HUES64 (cell line): ENCODE measurements at regions not wholly inside any gene's neighbourhood (a gene's known extent, or its start where the extent isn't known, plus 50 kb on each side); places are given as distances from the start of the nearest gene placed in this dataset.

Experiments used
- H3K27ac ChIP-seq: 2 replicates; pipeline ENCODE4 v1.7.0; 2013; ENCODE audit warnings: low read depth, low read length, inconsistent platforms
- H3K27me3 ChIP-seq: 2 replicates; pipeline ENCODE4 v1.6.1; 2013; ENCODE audit warnings: mild to moderate bottlenecking, low read length; ENCODE audit not compliant: insufficient read depth
- H3K36me3 ChIP-seq: 2 replicates; pipeline ENCODE4 v1.6.1; 2013; ENCODE audit warnings: mild to moderate bottlenecking, low read length; ENCODE audit not compliant: insufficient read depth
- H3K4me1 ChIP-seq: 2 replicates; pipeline ENCODE4 v1.6.1; 2013; ENCODE audit warnings: mild to moderate bottlenecking, low read length, moderate library complexity; ENCODE audit not compliant: insufficient read depth
- H3K4me3 ChIP-seq: 2 replicates; pipeline ENCODE4 v1.5.1; 2013; ENCODE audit warnings: mild to moderate bottlenecking, low read length, moderate library complexity
- H3K9ac ChIP-seq: 2 replicates; pipeline ENCODE4 v1.6.1; 2013; ENCODE audit warnings: mild to moderate bottlenecking, low read depth, low read length
- H3K9me3 ChIP-seq: 2 replicates; pipeline ENCODE4 v1.6.1; 2013; ENCODE audit warnings: low read depth, low read length; ENCODE audit not compliant: insufficient read depth
- WGBS: fragments of 150-250, 120-280 bp; methylation state at CpG from one replicate; pipeline ENCODE4 v1.1.7; 2013; ENCODE audit warnings: missing lambda C conversion rate; 5-methylcytosine and 5-hydroxymethylcytosine counted together

DNA sequence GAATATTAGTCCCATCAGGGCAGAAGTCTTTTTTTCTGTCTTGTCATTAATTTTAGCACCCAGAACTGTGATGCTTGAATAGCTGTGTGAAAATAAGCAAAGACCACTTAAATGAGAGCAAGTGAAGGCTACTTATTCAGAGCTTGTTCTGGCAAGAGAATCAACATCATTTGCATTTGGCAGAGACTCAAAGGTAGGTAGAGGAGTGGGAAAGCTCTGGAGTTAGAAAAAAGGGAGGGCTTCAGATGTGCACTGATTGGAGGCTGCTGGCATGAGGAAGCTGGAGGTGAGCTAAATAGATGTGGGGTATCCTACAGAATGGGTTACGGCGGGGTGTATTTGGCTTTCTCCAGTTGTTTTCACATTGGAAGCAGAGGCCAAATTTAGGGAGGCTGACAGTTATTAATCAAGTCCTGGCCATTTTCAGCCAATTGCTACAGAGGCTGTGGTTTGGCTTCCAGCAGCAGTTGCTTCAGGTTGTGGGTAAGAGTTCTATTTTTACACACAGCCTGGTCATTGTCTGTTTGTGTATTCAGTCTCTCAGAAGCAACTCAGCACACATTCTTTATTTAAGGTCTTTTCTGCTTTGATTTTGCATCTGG is 254.3 kb downstream of the BTBD3 start:
- no peak overlapping the region for H3K9ac ChIP-seq
- H3K4me1 ChIP-seq = peaks cover 5% of the 10 kb centered on the region; the same call in 1 of the 2 replicates
- H3K9me3 ChIP-seq = no peaks in the 10 kb centered on the region
- H3K36me3 ChIP-seq = no peaks in the 10 kb centered on the region
- no peak overlapping the region for H3K27ac ChIP-seq
- no peak overlapping the region for H3K4me3 ChIP-seq
- 93% methylated on average over 2 of the region's 2 CpGs for WGBS
- no peaks in the 10 kb centered on the region for H3K27me3 ChIP-seq

DNA sequence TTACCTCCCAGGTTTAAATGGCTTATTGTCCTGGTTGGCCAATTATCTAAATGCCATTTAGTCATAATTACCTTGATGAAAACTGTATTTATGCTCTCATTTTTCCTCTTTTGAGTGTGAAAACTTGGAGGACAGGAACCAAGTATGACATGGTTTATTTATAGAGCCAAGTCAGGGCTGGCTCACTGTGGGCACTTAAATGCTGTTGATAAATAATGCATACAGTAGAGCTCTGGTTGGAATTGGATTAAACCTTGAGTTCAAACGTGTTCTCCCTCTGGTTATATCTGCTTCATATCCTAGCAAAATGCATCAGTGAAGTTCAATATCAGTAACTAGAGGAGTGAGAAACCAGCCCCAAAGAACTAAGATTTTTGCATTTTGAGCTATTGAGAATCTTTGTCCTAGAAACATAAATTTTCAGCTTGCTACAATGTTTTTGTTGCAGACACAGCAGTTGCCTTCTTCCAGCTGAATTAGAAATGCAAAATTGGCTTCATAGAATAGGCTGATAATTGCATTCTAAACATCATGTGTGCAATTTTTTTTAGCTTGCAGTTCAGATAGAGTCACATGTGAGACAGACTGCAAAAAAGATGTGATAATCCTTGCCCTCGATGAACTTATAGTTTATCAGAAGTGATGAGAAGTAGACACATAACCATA is 255.8 kb downstream of the BTBD3 start:
- no peak overlapping the region for H3K27ac ChIP-seq
- no peaks in the 10 kb centered on the region for H3K9me3 ChIP-seq
- 100% methylated on average over 2 of the region's 2 CpGs for WGBS
- H3K9ac ChIP-seq = no peak overlapping the region
- H3K36me3 ChIP-seq = no peaks in the 10 kb centered on the region
- H3K27me3 ChIP-seq = no peaks in the 10 kb centered on the region
- peaks cover 5% of the 10 kb centered on the region; the same call in 1 of the 2 replicates for H3K4me1 ChIP-seq
- no peak overlapping the region for H3K4me3 ChIP-seq

DNA sequence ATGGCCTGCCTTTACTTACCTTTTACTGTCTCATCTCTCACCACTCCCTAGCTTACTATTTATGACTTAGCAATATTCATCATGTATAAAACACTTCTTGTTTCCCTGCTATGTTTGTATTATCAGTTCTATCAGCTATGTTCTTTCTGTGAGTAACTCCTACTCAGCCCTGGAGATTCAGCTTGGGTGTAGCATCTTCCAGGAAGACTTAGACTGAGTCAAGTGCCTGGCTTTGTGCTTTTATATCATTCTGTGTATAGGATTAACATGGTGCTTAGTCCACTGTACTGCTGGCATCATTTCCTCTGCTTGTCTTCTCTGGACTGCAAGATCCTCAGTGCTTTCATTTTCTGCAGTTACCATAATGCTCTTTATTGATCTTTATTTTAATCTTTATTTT is 257.8 kb downstream of the BTBD3 start:
- Histone ChIP-seq H3K4me3 (no peak overlapping the region), H3K36me3 (no peaks in the 10 kb centered on the region), H3K27ac (no peak overlapping the region), H3K9me3 (no peaks in the 10 kb centered on the region), H3K27me3 (no peaks in the 10 kb centered on the region), H3K4me1 (peaks cover 5% of the 10 kb centered on the region; the same call in 1 of the 2 replicates), H3K9ac (no peak overlapping the region)

DNA sequence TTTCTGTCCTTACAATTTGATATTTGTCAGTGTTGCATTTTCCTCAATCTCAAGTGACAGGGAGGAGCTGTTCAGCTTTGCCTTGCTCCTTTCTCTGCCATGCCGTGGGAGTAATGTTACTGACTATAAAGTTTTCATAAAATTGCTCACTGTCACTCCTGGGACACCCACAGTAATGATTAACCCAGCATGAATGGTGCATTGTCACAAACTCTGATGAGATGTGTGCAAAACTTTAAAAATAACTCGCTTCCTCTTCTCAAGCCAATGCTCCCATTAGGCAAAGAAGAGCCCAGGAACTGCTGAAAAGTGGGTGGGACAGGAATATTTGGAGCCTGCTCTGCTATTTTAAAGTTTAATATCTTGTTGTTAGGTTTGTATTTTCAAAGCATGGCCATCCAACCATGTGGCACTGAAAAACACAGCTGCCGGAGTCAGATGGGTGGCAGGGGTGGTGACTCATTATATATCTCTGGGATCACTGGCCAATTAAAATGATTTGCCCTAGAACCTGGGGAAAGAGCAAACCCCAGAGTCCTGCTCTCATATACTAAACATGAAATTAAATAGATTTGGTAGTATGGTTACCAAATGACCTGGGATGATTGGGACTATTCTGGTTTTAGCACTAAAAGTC is 260.1 kb downstream of the BTBD3 start:
- Histone ChIP-seq H3K9me3 (no peaks in the 10 kb centered on the region), H3K27ac (no peak overlapping the region), H3K36me3 (no peaks in the 10 kb centered on the region), H3K4me3 (no peak overlapping the region), H3K9ac (no peak overlapping the region), H3K27me3 (no peaks in the 10 kb centered on the region), H3K4me1 (no peaks in the 10 kb centered on the region)
- 99% methylated on average over 3 of the region's 3 CpGs for WGBS

DNA sequence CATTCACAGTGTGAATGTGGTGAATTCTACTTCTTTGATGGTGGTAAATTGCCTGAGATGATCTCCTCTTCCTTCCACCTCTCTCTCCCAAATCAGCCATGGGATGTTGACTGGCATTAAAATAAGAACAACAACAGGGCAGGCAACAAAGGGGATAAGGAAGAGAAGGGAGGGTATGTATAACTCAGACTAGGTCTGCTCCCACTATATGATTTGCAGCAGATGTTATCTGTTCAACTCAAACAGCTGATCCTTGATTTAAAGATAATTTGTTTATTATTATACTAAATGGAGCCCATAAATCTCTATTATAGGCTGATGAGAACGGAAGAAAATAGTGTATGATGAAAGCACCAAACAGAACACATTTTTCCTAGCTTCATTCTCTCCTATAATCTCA is 262.0 kb downstream of the BTBD3 start:
- WGBS = no CpG with 5 or more reads among the region's 1 CpG
- no peaks in the 10 kb centered on the region for H3K27me3 ChIP-seq
- H3K9ac ChIP-seq = no peak overlapping the region
- H3K9me3 ChIP-seq = no peaks in the 10 kb centered on the region
- H3K27ac ChIP-seq = no peak overlapping the region
- H3K4me3 ChIP-seq = no peak overlapping the region
- H3K36me3 ChIP-seq = no peaks in the 10 kb centered on the region
- no peaks in the 10 kb centered on the region for H3K4me1 ChIP-seq

DNA sequence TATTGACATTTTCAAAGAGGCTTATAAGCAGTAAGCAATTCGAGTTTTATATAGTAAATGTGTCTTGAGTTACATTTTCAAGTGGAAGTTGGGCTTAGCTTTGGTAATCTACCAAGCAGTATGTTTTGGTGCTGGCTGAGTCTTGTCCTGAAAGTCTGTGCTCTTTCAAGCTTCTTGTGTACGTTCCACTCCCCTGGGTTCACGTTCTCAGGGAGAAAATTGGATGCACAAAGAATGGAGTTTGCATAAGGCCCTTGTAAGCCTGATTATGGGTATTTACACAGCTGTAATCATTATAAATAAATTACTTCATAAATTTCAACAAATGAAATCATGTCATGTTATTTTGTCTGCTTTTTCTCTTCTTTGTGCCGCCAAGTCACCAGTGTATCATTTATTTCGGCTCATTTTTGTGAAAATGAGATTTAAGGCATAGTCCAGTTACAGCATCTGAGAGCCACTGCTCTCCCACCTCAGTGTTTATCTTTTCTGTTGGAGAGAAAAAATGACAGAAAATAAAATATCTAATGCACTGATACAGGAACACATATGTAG is 262.5 kb downstream of the BTBD3 start:
- Histone ChIP-seq H3K36me3 (no peaks in the 10 kb centered on the region), H3K27ac (no peak overlapping the region), H3K27me3 (no peaks in the 10 kb centered on the region), H3K9me3 (no peaks in the 10 kb centered on the region), H3K4me1 (no peaks in the 10 kb centered on the region), H3K9ac (no peak overlapping the region), H3K4me3 (no peak overlapping the region)
- 95% methylated on average over 5 of the region's 5 CpGs for WGBS

DNA sequence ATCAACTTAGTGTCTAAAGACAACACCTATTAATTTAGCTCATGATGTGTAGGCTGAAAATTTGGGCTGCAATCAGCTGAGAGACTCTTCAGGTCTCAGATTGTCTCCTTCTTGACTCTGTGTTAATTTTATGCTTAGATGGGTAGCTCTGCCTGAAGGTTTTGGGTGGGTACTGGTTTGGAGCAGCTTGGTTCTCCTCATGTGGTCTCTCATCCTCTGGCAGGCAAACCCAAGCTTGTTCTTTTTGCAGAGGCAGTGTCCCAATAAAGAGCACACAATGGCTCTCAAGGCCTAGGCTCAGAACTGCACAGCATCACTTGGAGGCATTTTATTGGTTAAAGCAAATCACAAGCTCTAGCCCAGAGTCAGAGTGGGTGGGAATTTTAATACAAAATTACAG is 280.6 kb downstream of the BTBD3 start:
- no peak overlapping the region for H3K4me3 ChIP-seq
- H3K27me3 ChIP-seq = no peaks in the 10 kb centered on the region
- no peaks in the 10 kb centered on the region for H3K9me3 ChIP-seq
- no peaks in the 10 kb centered on the region for H3K4me1 ChIP-seq
- H3K9ac ChIP-seq = no peak overlapping the region
- H3K27ac ChIP-seq = no peak overlapping the region
- no peaks in the 10 kb centered on the region for H3K36me3 ChIP-seq

DNA sequence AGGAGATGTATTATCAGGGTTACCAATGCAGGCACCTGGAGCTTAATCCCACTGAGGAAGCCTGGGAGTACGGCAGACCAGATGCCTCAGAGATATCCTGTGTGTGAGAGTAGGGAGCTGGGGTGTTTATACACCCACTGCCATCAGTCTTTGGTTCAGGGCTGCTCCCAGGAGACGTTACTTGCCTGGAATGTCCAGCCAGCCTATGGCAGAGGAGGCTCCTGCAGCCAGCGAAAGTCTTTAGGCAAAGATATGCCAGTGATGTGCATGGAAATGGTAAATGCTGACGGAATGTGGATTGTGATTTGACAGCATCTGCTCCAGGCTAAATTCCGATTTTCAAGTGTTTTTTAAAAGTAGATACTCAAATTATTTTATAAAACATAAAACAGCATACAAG is 282.0 kb downstream of the BTBD3 start:
- H3K4me3 ChIP-seq = no peak overlapping the region
- no peaks in the 10 kb centered on the region for H3K4me1 ChIP-seq
- H3K27me3 ChIP-seq = no peaks in the 10 kb centered on the region
- WGBS = 88% methylated on average over 3 of the region's 5 CpGs
- no peak overlapping the region for H3K27ac ChIP-seq
- no peaks in the 10 kb centered on the region for H3K36me3 ChIP-seq
- H3K9me3 ChIP-seq = no peaks in the 10 kb centered on the region
- no peak overlapping the region for H3K9ac ChIP-seq

DNA sequence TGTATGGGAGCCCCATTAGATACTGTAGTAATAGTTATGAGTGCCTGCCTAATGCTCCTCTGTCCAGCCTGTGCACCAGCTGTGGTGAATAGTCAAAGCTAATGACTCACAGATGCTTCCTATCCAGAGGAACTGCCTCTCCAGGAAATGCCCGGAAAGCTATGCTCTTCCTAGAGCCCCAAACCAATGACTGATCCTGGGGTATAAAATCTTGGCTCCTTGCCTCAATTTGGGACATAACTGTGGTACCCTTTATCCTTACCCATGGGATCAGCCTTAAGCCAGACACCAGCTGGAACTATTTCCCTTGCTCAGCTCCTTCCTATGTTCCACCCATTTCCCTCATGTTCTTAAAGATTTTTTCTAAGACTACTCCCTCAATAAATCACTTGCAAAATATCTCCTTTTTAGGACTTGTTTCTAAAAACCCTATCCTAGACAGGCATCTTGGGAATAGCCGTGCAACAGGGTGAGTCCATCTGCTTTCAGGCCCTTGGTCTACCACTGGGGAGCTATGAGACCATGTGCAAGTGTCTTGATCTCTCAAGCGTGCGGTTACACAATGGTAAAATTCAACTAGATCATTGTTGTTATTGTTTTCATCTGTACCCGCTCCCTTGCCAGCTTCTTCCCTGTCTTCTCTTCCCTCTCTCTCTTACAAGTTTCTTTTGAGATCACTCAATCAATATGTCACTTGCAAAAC is 283.7 kb downstream of the BTBD3 start:
- H3K27ac ChIP-seq = no peak overlapping the region
- no peaks in the 10 kb centered on the region for H3K36me3 ChIP-seq
- H3K9me3 ChIP-seq = no peaks in the 10 kb centered on the region
- no peak overlapping the region for H3K4me3 ChIP-seq
- H3K4me1 ChIP-seq = no peaks in the 10 kb centered on the region
- H3K27me3 ChIP-seq = no peaks in the 10 kb centered on the region
- WGBS = 96% methylated on average over 5 of the region's 5 CpGs
- H3K9ac ChIP-seq = no peak overlapping the region

DNA sequence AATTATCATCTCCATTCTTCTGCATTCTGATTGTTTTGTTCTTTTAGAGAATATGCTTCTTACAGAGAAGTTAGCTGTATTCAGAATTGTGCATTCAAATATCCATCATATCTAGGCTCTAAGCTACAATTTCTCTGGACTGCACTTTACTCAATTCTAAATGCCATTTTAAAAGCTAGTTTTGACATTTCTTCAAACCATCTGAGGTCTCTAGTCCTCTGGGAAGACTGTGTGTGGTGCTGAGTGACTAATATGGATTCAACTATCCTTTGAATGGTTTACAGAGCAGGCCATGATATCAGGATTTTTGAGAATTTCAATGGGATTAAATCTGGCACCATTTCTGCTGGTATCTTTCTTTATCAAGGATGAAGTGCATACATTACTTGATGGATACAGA is 285.7 kb downstream of the BTBD3 start:
- Histone ChIP-seq H3K27me3 (no peaks in the 10 kb centered on the region), H3K4me1 (no peaks in the 10 kb centered on the region), H3K4me3 (no peak overlapping the region), H3K27ac (no peak overlapping the region), H3K9me3 (no peaks in the 10 kb centered on the region), H3K9ac (no peak overlapping the region), H3K36me3 (no peaks in the 10 kb centered on the region)

DNA sequence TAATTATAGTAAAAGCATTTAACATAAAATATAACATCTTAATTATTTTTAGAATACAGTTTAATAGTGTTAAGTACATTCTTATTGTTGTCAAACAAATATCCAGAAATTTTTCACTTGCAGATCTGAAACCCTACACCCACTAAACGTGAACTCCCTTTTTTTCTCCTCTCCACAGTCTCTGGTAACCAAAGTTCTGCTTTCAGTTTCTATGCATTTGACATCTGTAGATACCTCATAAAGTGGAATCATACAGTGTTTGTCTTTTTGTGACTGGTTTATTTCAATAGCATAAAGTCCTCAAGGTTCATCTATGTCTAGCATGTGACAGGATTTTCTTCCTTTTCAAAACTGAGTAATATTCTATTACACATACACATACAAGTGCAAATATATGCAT is 286.3 kb downstream of the BTBD3 start:
- no peak overlapping the region for H3K4me3 ChIP-seq
- no peaks in the 10 kb centered on the region for H3K9me3 ChIP-seq
- no peak overlapping the region for H3K9ac ChIP-seq
- 85% methylated on average over 1 of the region's 1 CpG for WGBS
- H3K36me3 ChIP-seq = no peaks in the 10 kb centered on the region
- H3K27me3 ChIP-seq = no peaks in the 10 kb centered on the region
- H3K27ac ChIP-seq = no peak overlapping the region
- H3K4me1 ChIP-seq = no peaks in the 10 kb centered on the region
